Tibial nerve (tissue), 3 donors: ENCODE measurements at regions not wholly inside any gene's neighbourhood (a gene's known extent, or its start where the extent isn't known, plus 50 kb on each side); places are given as distances from the start of the nearest gene placed in this dataset.

Experiments used
- POLR2A ChIP-seq, 2 donors: fragments of 450-650 bp; IDR thresholded peaks; one replicate each; pipeline ENCODE4 v1.6.1; 2017; ENCODE audit warnings: antibody characterized with exemption in 2 of 2, mild to moderate bottlenecking in 2 of 2, moderate library complexity in 2 of 2
- TF ChIP-seq, protein P1 (sequence below), 5 experiments: fragments of 200-600 bp in 3 of 5; fragments of 450-650 bp in 2 of 5; sonication (generic) in 3 of 5; IDR thresholded peaks; one replicate each; pipeline ENCODE4 v1.5.1; 2016 to 2019; ENCODE audit warnings: antibody characterized with exemption in 5 of 5, mild to moderate bottlenecking in 3 of 5, moderate library complexity in 2 of 5

DNA sequence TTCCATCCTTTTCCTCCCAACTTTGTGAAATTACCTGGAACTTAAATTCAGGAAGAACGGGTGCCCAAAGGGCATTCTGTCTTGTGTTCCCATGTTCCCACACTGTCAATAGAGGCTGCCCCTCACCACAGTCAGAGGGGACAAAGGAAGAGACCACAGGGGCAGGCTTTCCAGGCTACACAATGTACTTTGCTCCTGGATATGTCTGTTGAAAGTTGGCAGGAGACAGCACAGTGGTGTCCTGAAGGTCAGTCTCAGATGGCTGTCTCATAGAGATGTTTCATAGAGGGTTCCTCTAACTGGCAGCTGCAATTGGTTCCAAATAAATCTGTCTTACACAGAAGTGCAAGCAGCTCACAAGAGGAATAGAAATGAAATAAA is 107.8 kb upstream of the TGFBR2 start:
- TF ChIP-seq, protein P1, sequence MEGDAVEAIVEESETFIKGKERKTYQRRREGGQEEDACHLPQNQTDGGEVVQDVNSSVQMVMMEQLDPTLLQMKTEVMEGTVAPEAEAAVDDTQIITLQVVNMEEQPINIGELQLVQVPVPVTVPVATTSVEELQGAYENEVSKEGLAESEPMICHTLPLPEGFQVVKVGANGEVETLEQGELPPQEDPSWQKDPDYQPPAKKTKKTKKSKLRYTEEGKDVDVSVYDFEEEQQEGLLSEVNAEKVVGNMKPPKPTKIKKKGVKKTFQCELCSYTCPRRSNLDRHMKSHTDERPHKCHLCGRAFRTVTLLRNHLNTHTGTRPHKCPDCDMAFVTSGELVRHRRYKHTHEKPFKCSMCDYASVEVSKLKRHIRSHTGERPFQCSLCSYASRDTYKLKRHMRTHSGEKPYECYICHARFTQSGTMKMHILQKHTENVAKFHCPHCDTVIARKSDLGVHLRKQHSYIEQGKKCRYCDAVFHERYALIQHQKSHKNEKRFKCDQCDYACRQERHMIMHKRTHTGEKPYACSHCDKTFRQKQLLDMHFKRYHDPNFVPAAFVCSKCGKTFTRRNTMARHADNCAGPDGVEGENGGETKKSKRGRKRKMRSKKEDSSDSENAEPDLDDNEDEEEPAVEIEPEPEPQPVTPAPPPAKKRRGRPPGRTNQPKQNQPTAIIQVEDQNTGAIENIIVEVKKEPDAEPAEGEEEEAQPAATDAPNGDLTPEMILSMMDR (IDR thresholded peaks at IDR 0.05), result no peak
- TF ChIP-seq POLR2A (IDR thresholded peaks at IDR 0.05), result no peak
